Lower leg skin (tissue), 3 donors: ENCODE measurements at regions not wholly inside any gene's neighbourhood (a gene's known extent, or its start where the extent isn't known, plus 50 kb on each side); places are given as distances from the start of the nearest gene placed in this dataset.
"Not testable (repeated sequence)": the region's sequence is repeated elsewhere in the genome, so short reads cannot be mapped to it uniquely, and the experiment has no call there.

Experiments used
- CTCF ChIP-seq, 3 donors: fragments of 450-650 bp; IDR thresholded peaks; one replicate each; pipeline ENCODE4 v1.5.1; 2016; ENCODE audit warnings: antibody characterized with exemption in 3 of 3, mild to moderate bottlenecking in 3 of 3, moderate library complexity in 2 of 3
- POLR2A ChIP-seq, 2 donors: fragments of 450-650 bp; IDR thresholded peaks; one replicate each; pipeline ENCODE4 v1.6.1; 2016 to 2017; ENCODE audit warnings: antibody characterized with exemption in 2 of 2, mild to moderate bottlenecking in 1 of 2, moderate library complexity in 1 of 2

GRCh38 chr18:14336017-14336416, 203.8 kb upstream of the ZNF519 start:
- TF ChIP-seq POLR2A, CTCF (IDR thresholded peaks at IDR 0.05): not testable (repeated sequence)
